Stimulated activated CD4-positive, alpha-beta T cell treated with anti-CD3 and anti-CD28 coated beads, Interleukin-15, amount 100 ng/mL, for 1 hour (primary cell): ENCODE measurements at regions not wholly inside any gene's neighbourhood (a gene's known extent, or its start where the extent isn't known, plus 50 kb on each side); places are given as distances from the start of the nearest gene placed in this dataset.
"Not testable (repeated sequence)": the region's sequence is repeated elsewhere in the genome, so short reads cannot be mapped to it uniquely, and the experiment has no call there.

ENCODE experiments used
- DNase-seq, 2 donors: peaks; one replicate each; pipeline ENCODE4 v3.0.0-alpha.2; 2020; ENCODE audit warnings: low read depth in 1 of 2, low spot score in 1 of 2

DNA sequence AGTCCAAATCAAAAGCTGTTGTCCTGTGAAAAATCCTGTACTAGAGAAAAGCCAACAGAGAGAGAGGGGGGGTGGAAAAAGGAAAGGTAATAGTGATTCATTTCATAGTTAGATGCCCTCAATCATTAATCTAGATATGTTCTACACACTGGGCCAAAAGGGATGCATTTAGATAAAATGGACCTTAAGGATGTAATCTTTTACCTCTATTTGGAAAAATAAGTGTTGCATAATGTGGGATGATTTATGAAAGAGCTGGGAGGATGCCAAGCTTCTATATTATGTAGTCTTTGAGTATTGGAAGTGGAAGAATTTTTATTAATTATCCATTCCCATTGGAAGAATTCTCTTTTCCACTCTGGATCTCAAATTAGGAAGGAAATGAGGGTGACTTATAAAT, 480.5 kb upstream of the ZEB2 start:
- no peak for DNase-seq

DNA sequence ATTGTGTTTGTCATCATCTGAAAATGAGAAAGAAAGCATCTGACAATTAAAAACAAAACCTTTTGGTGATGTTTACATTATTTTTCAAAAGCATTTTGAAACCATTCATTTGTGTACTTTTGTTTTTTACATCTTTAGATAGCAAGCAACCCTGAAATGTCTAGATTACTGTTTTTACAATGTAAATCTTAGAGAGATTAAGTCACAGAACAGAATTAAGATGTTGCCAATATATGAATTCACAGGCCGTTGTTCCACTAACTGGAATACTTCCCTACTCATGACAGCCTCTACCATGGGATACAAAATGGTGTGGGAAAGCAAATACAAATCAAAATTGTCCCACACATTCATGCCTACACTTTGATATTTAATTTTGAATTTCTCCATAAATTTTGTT, 480.0 kb upstream of the ZEB2 start:
- DNase-seq: no peak

DNA sequence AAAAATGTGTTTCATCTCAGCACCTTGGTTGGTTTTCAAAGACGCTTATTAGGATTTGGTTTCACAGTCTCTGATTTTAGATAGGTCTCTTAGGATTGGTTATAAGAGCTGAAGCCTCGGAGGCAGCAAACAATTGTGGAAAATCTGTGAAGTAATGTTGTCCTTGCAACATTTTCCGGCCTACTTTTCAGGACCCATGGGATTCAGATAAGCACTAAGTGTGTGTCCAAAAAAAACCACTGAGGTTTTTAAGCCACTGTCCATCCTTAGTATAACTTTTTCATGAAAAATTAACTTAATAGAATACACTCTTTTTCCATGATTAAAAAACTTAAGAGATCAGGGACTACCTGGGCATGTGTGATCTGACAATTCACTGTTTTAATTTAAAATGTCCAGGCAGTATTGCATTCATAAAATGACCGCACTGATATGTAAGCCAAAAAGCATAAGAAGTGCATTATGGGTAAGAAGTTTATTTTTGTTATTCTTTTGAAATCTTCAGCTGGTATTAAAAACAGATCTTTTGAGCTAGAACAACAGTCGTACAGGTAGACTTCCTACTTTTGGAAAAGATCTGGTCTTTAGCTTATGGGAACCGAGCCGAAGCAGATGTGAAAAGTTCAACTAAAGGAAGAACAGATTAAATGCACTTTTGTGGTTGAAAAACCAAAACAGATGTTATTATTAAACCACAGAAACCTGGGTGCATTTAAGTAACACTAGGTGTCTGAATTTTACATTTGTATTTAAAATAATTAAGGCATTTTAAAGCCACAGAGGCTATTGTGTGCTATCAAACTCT, 479.4 kb upstream of the ZEB2 start:
- no peak for DNase-seq

DNA sequence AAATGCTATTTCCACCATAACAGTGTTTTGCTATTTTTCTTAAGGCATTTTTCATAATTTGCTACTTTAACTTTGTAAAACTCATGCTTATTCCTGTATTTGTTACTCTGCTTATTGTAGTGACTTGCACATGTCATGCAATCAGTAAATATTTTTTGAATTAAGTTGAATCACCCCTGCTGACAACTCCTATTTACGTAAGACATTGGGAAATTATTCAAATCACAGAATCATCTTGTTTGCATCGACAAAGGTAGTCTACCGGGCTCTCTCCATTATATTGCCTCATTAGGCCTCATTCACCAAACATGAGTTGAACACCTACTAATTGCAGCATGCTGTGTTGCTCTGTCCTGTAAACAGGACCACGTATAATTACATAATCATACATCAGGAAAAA, 478.5 kb upstream of the ZEB2 start:
- no peak for DNase-seq

DNA sequence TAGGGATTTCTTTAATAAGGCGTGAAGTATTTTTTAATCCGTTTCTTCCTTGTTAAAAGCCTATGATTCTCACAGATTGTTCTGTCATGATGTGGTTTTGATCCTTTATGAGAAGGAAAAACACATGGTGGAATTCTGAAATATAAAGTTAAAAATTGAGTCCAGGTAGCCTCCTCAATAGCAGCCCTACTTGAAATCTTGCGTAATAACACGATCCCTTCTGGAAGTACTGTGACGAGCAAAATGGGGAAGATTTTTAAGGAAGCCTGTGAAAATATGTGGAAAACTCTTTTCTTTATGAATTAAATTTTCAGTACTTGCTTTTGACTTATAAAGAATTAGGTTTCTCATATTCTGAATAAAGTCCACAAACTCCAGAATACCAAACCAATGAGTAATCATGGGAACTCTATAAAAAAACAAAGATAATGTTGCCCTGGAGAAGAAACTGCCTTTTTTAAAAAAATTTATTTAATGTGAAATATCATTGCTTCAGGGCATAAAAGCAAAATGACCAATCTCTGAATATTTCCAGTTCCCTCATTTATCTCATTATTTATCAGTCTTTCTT, 476.4 kb upstream of the ZEB2 start:
- no peak for DNase-seq

DNA sequence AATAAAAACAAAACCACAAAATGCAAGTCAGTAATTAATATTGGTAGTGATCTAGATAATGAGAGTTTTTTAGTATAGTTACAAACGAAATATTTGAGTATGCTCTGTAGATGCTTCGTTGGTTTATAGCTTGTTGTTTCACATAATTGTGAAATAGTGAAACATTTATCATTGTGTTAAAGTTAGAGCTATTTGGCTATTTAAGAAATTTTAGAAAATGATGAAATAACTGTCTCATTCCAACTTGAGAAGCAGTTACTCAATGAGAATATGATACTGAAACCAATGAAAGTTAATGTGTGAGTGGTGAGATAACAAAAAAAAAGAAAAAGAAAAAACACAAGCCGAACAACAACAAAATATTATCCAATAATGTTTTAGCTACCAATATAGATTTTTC, 475.6 kb upstream of the ZEB2 start:
- DNase-seq: no peak

DNA sequence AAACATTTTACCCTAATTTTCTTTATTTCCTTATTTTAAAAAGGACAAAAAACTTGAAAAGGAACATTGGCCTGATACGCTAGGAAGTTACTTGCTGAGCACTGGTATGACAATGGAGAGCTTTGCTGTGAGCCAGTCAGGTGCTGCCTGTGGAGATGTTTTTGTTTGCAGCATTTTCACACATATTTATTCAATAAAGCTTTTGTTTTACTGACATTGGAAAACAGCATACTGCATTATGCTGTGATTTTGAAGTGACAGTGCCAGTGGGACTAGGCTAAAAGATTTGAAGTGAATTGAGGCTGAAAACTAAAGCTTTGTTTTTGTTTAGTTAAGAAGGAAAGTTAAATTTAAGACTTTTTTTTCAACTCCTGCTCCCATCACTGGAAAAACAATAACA, 470.7 kb upstream of the ZEB2 start:
- no peak for DNase-seq

DNA sequence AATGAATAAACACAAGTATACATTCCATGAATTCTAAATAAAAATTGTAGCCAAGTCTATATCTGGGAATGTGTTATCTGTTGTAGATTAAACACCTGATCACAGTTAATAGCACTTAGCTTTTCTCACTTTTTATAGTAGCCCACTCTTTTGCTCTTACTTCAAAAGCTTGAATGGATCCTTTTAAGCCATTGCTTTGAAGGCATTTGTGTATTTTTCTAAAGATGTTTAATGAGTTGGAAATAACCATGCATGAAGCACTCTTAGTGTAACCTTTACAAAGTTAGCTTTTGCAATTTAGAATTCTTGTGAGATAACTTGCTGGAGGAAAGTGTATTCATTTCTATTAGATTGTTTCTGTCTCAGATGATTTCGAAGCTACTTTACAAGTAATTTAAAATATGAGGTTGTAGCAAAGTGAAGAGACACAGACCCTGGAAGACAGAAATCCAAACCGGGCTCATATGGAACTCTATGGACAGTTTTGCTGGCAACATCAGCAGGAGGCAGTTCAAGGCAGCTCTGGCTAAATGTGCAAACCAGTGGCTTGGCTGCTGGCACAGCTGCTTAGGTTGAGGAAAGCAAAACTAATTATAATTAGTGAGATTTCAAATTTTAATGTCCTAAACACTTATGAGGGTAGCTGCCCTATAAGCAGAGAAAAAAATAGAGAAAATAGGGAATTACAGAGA, 469.8 kb upstream of the ZEB2 start:
- DNase-seq: no peak

DNA sequence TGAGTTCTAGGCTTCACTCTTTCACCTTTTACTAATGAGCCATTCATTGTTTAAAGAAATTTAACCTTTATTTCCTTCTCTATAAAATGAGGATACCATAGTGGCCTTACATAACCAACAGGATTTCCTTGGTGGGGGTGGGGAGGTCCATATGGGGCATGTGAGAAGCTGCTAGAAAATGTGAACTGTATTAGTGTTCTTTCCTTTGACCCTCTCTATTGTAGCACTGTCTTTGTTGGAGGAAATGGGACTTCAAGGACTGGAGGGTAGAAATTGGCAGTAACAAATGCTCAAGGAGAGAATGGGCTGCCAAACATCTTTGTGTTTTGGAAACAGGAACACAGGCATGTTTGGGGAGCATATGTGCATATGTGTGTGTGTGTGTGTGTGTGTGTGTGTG, 468.7 kb upstream of the ZEB2 start:
- no peak for DNase-seq

DNA sequence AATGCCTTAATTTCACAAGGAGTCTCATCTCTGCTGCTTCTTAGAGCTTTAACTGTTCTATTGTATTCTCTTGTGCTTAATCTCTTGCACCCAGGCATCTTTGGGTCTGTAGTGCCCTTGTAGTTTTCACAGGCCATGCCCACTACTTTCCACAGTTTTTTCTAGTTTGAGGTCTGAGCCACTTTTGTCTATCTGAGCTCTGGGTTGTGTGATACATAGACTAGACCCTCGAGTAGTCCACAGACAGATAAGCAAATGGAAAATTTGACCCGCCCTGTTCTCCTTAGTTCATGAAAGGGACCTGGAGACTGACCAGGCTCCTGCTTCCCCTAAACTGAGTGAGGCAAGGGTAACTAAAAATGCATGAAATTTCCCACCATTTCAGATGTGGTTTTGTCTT, 466.8 kb upstream of the ZEB2 start:
- no peak for DNase-seq

DNA sequence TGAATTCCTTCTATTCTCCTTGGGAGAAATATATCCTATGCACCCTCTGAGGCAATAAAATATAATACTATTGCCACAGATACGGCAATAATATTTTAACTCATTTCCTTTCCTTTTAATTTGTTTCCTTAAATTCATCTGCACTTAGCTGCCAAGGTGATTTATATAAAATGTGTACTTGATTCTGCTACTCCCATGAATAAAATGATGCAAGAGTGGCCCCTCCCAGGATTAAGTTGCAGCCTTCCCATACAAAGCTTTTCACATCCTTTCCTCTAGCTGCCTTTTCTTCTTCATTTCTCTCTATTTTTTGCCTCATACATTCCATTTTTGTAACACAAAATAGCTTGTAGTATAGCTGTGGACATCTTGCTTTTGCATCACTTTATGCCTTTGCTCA, 464.1 kb upstream of the ZEB2 start:
- no peak for DNase-seq

DNA sequence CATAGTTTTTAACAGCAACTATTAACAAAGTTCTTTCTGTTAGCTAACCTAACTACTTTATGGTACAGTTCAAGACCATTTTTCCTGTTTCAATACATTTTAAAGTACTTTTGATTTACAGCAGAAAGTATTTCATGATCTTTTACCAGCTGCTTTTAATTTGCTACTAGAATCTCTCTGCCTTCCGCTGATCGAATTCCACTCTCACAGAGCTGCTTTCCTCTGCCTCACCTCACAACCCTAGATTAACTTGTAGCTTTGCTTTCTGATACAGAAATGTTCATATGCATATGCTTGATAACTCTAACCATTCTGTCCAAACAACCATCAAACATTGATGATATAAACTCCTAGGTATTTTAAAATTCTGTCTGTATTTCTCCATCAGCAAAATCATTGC, 463.2 kb upstream of the ZEB2 start:
- DNase-seq: no peak

DNA sequence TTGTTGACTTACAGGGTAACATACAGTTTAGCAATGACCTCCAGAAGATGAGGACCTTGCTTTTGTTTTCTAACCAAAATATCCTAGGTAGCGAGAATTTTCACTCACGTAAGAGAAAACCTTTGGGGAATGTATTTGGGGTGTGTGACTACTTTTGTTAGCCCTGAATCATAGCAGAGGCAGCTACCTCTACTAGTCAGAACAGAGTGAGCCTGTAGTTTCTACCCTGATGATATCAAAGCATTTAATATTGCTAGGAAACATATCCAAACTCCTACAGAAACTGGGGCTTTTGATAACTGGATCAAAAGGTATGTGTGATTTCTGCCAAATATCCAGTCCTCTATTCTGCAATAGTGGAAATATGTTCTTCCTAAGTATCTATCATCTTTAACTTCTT, 462.6 kb upstream of the ZEB2 start:
- no peak for DNase-seq

DNA sequence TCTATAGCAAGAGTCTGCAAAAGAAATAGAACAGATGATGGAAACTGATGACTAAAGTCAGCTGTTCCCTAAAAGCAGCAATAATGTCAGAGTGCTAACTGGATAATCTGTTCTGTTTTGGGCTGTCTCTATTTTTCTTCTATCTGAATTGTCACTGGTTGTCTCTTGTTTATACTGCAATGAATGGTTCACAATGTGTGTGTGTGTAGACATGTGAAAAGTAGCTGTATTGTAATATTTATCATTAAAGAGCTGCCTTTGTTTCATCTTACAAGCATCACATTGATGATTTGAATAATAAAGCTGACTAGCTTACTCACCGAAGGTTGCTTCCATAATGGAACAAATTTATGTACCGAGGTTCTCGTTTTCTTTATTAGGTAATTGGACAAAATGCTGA, 456.0 kb upstream of the ZEB2 start:
- no peak for DNase-seq

DNA sequence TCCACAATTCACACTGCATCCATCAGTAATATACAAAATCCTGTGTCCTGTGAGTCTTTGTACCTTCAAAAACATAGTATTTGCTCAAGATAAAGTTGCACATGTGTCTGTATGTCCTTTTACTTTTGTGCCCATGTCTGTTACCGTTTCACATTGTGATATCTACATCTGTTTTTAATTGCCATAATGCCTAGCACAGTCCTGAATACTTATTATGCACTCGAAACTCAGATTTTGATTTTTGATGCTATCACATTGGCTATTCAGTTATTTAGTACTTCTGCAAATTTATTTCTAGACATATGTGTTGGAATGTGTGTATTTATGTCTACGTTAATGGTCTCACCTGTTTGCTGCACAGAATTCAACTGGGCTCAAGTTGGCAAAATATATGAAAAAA, 452.8 kb upstream of the ZEB2 start:
- DNase-seq: no peak

DNA sequence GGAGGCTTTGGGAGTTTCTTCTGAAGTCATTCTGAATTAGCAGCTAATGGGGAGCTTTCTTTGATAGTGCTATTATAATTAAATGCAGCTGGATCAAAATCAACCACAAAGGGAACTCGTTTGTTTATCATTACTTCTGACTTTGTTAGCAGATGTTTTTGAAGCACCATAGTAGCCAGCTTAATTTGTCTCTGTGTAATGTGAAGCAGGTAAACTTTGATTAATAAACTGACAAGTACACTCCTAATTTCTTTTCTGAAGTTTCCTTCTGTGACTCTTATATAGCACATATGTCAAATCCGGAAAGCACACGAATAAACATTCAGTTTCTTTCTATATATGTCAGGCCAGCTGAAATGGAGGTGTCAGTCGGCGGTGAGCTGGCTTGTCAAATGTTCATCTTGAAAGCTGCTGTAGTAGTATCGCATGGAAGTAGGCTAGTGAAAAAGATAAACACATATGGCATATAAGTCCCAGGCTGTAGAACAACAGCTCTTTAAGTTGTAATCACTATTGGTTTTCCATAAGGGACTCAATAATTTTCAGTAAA, 451.9 kb upstream of the ZEB2 start:
- DNase-seq: no peak

DNA sequence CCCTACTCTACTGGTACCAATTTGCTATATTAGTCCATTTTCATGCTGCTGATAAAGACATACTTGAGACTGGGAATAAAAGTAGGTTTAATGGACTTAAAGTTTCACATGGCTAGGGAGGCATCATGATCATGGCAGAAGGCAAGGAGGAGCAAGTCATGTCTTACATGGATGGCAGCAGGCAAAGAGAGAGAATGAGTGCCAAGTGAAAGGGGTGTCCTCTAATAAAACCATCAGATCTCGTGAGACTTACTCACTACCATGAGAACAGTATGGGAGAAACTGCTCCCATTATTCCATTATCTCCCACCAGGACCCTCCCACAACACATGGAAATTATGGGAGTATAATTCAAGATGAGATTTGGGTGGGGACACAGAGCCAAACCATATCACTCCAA, 450.5 kb upstream of the ZEB2 start:
- not testable (repeated sequence) for DNase-seq

DNA sequence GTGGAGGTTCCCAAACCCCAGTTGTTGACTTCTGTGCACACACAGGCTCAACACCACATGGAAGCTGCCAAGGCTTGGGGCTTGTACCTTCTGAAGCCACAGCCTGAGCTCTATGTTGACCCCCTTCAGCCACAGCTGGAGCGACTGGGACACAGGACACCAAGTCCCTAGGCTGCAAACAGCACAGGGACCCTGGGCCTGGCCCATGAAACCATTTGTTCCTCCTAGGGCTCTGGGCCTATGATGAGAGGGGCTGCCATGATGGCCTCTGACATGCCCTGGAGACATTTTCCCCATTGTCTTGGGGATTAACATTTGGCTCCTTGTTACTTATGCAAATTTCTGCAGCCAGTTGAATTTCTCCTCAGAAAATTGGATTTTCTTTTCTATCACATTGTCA, 449.6 kb upstream of the ZEB2 start:
- DNase-seq: not testable (repeated sequence)

DNA sequence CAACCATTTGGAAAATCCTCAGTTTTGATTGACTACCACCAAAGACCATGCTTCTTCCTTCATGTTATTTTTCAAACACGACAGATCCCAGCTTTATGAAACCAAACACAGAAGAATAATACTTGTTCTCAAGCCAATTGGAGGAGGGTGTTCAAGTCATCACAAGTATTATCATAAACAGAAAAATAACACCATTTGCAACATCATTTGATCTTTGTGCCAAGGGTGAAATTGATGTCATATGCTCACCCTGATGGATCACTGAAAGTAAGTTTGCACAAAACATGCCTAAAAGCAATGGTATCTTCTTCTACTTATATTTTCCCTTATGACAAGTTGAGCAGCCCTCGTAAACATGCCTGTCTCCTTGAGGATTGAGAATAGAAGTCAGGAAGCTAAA, 448.0 kb upstream of the ZEB2 start:
- DNase-seq: no peak

DNA sequence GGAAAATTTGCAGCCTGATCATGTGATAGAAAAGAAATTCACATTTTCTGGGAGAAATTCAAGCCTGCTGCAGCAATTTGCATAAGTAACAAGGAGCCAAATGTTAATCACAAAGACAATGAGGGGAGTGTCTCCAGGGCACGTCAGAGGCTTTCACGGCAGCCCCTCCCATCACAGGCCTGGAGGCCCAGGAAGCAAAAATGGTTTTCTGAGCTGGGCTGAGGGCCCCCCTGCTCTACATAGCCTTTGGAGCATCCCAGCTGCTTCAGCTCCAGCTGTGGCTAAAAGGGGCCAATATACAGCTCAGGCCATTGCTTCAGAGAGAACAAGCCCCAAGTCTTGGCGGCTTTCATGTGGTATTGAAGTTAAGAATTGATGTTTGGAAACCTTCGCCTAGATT, 445.3 kb upstream of the ZEB2 start:
- no peak for DNase-seq

DNA sequence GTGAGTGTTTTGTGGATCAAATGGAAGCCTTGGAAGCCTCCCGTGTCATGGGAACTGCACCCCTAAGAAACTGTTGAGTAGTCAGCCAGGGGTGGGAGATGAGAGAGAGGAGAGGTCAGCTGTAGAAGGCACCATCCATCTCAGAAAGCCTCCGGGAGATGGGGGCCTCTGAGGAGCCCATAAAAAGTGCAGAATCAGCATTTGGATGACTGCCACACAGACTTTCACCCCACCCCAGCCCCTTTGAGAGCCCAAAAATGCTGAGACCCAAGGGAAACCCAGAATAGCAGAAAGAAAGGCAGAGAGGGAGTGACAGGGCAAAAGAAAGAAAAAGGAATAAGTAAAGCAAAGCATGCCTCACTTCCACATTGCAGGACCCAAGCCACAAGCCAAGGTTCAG, 443.1 kb upstream of the ZEB2 start:
- no peak for DNase-seq

DNA sequence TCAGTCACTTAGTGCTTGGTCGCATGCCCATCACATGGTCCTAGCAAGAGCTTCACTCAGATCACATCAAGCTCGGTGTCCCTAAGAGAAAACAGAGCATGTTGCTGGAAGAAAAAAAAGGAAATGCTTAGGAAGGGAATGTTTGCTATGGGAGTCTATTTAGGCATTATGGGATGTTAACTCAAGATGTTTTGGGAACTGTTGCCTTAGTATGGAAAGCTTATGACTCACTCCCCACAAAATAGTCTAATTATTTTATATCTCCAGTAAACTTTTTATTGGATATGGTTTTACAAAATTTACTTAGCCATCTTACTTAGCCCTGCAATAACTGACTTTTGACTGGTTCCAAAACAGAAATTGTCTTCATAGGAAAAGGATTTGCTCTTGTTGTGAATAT, 439.5 kb upstream of the ZEB2 start:
- no peak for DNase-seq
